Renal cortical epithelial cell (primary cell): ENCODE measurements at regions not wholly inside any gene's neighbourhood (a gene's known extent, or its start where the extent isn't known, plus 50 kb on each side); places are given as distances from the start of the nearest gene placed in this dataset.

Experiments
- DNase-seq: peaks from one replicate; pipeline ENCODE4 v3.0.0-alpha.2; 2011; ENCODE audit warnings: low read depth

DNA sequence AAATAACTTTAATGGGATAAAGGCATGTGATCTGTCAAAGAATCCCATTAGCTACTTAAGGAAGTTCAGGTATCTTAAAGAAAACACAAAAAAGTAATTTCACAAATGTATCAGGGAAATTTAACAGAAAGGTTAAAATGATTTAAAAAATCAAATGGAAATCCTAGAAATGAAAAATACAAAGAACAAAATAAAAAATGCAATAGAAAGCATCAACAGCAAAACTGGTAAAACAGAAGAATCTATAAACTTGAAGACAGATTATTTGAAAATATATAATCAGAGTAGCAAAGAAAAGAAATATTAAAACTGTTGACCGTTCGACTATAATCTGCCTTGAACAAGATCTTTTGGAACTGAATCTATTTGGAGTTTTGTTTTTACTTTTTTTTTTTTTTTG lies 279.4 kb upstream of the SYT1 start:
- DNase-seq = no peak

DNA sequence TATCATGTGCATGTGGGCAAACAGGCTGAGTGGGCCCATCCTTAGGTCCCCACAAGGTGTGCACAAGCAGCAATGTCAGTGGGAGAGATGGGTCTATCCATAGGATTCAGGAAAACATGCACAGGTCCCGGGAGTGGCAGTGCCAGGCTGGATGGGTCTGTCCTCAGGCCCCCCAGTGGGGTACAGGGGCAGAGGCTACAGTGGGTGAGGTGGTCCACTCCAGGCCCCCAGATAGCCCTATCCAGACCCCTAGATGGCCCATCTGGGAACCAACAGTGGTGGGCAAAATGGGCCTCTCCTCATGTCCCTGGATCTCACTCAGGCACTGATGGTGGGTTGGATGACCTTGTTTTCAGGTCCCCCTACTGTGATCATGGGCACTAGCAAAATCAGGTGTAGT lies 277.8 kb upstream of the SYT1 start:
- DNase-seq = no peak

GRCh38 chr12:78599366-78599765 lies 265.2 kb upstream of the SYT1 start:
- no peak for DNase-seq

GRCh38 chr12:78600541-78600940 lies 264.0 kb upstream of the SYT1 start:
- no peak for DNase-seq

- no peak for DNase-seq
Observed at GRCh38 chr12:78611504-78611903, 253.1 kb upstream of the SYT1 start.

DNA sequence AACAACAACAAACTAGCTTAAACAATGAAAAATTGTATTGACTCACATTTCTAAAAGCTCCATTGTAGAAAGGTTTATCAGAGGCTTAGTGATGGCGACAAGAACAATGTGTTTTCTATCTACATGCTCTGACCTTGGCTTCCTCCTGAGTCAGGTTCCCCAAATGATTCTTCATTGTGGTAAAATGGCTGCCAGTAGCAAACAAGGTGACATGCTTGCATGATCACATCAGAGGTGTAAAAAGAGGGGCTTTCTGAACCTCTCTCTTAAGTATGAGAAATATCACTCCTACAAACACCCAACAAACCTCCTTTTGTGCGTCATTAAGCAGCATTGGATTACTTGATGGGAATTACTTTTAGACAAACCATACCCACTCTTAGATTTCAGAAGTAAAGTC lies 252.4 kb upstream of the SYT1 start:
- DNase-seq = no peak

DNA sequence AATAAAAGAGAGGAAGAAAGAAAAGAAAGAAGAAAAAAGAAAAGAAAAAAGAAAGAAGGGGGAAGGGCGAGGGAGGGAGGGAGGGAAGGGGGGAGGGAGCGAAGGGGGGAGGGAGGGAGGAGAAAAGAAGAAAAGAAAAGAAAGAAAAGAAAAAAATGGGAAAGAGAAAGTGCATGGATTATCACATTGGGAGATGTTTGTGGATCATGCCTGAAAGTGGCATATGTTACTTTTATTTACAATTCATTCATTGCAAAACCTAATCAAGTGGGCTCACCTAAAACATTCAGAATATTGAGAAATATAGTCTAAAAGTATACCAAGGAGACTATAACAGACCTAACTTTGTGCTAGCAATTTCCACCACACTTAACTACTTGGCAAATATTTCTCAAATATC lies 246.9 kb upstream of the SYT1 start:
- DNase-seq = no peak

DNA sequence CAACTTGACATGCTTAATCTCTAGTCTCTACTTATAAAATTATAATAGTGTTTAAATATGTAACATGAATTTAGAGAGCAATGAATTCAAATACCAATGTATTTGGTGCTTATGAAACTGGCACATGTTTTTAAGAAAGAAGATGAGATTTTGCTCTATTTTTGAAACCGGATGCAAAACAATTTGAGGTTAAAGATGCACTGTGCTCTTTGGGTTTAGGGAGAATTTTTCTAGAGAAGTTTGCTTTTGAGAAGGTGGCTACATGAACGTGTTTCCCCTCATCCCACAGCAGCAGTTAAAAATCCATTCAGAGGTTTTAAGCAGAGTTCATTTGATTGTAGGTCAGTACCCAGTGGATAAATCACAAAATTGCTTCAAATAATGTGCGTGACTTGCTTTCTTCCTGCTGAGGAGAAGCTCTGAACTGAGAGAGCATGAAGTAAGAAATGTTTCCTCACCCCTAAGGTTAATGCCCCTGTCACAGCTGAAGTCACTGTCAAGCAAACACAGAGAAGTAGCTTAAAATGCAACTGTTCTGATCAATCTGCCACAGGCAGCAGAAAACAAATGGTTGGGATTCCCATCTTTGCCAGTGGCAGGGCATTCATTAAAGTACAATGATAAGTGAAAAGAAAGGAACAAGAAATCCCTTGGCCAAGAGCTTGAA lies 241.9 kb upstream of the SYT1 start:
- DNase-seq = no peak

GRCh38 chr12:78628491-78629100 lies 236.0 kb upstream of the SYT1 start:
- DNase-seq = no peak

- DNase-seq = peak; percentile 34
Observed at GRCh38 chr12:78636231-78636855, 228.2 kb upstream of the SYT1 start.

DNA sequence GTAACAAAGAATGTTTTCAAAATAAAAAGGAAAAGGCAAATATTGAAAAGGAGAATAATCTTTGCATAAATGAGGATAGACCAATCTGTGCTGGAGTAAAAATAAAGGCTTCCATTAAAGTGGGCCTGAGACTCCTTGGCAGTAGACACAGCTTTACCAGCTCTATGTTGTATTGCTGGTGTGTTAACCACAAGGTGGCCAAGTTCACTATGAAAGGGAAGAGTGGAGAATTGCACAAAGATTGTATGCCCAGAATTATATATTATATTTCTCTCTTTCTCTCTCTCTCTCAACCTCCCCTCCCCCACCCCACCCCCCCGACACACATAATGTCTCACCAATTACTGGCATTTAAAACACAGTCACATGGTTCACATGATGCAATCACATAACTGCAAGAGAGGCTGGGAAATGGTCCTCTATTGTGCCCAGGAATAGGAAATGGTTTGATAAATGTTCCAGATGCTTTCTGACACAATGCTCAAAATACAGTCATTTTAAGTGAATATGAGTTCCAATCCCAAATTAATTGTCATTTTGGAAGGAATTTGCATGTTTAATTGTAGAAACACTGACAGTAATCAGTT lies 222.6 kb upstream of the SYT1 start:
- peak; percentile 14 for DNase-seq

DNA sequence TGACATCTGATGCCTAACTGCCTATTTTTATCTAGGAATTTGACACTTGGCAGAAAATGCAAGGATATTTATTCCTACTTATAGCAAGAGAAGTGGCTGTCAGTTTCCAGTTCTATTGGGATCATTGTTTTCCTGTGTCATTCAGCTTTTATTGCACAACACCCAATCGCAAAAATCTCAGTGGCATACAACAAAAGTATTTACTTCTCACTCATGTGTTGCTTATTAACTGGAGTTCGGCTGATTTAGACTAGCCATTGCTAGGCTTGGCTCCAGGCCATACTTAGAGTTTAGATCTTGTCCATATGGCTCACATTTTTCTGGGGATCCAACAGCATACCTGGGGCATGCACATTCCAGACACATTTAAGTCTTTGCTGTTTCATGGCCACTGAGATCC lies 218.6 kb upstream of the SYT1 start:
- DNase-seq = peak; percentile 85

GRCh38 chr12:78651755-78652154 lies 212.8 kb upstream of the SYT1 start:
- no peak for DNase-seq

DNA sequence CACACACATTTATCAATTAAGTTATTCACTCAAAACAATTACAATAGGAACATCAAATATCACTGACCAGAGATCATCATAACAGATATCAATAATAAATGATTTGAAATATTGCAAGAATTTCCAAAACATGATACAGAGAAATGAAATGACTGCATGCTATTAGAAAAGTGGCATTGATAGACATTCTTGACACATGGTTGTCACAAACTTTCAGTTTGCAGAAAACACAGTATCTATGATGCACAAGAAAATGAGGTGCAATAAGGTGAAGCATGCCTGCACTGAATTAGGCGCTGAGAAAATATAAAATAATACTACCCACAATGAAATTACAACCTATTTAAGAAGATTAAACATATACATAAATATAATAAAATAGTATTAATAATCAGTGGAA lies 198.0 kb upstream of the SYT1 start:
- DNase-seq = no peak

DNA sequence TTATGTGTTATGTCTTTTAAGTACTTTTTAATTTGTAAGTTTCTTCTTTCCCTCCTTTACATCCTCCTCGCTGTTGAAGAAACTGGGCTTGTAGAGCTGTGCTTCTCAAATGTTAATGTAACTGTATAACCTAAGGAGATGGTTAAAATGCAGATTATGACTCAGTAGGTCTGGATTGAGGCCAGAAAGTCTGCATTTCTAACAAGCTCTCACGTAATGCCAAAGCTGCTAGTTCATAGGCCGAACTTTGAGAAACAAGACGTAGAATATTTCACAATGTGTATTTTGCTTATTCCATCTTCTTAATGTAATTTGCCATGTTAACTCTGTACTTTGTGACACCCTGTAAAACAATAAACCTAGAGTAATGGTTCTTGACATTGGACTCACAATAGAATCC lies 193.3 kb upstream of the SYT1 start:
- peak; percentile 73 for DNase-seq

DNA sequence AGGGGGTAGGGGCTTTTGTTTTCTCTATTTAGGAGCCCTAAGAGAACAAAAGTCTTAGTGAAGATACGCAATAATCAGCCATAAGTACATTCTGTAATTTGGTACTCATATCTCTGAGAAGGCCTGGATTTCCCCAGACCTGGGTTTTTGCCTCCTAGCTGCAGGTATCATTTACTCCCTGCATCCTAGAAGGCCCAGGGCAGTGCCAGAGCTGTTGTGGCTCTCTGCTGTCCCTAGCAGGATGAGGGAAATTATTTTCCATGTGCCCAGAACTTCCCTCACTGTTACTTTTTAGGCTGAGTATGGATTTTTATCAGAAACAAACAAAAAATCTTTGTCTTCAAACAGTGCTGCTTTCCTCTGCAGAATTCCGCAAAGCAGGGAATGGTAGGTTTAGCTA lies 192.5 kb upstream of the SYT1 start:
- DNase-seq = no peak

DNA sequence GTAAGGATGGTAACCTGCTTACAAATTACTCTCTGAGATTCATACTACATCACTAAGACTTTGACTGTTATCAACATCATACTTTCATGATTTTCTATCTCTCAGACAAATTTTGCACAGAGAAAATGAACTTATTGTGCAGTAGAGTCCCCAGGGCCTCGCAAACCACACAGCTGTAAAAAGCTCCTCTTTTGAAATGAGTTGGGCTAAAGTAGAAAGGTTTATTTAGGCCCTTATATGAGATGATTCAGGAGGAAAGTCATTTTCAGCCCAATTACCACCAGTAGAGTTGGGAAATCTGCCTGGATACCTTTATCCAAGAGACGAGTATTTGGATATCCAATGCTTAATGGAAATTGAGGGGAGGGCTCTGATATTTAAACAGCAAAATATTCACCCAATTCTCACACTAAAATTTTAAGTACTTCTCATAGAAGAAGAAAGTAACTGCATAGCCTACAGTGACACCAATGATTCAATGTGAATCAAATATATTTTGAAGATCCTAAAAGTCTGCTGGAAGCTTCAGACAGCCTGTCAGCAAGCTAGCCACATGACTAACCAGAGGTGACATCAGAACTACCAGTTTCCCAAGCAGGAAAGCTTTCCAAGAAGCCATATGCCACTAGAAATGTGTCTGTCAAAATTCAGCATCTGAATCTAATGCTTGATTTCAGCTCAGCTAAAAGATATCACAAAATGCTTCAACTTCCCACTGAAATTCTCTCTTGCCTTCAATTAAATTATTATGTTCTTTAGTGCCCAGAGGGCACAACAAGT lies 190.1 kb upstream of the SYT1 start:
- peak; percentile 18 for DNase-seq

DNA sequence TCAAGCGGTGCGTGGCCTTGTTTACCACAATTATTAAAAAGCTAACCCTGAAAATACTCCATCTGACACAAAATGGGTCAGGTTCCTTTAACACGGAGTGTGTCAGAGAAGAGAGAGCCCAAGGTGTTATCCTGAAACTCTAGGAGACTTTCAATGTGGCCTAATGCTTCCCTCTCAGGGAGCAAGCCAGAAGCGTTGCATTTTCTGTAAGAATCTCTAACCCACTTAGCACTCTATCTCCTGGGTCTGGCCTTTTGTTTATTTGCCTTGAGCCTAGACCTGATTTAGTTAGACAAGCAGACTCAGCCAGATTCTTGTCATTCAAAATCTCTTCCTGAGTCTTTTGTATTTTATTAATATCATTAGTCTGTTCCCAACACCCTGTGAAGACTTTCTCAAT lies 184.0 kb upstream of the SYT1 start:
- DNase-seq = no peak

- no peak for DNase-seq
Observed at GRCh38 chr12:78683031-78683430, 181.5 kb upstream of the SYT1 start.

DNA sequence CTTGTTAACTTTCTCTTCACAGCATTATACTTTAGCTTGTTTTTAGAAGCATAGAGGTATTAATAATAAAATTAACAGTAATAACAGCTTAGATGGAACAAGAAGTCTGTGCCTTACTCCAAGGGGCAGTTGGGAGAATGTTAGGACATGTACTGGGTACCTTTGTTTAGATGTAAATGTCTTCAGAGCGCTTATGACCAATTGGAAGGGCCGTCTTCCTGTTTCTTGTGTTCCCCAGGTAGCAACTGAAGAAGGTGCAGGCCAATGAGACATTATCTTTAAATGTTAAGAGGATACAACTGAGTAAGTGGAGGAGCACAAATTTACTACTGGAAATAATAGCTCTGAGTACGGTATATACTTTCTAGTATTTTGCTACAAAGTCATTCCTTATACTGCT lies 180.9 kb upstream of the SYT1 start:
- DNase-seq = no peak

- DNase-seq = no peak
Observed at GRCh38 chr12:78684419-78684818, 180.2 kb upstream of the SYT1 start.

- no peak for DNase-seq
Observed at GRCh38 chr12:78695749-78696148, 168.8 kb upstream of the SYT1 start.
